Urinary bladder (tissue), 3 donors: ENCODE measurements at regions not wholly inside any gene's neighbourhood (a gene's known extent, or its start where the extent isn't known, plus 50 kb on each side); places are given as distances from the start of the nearest gene placed in this dataset.
"Not testable (repeated sequence)": the region's sequence is repeated elsewhere in the genome, so short reads cannot be mapped to it uniquely, and the experiment has no call there.

Experiments used
- DNase-seq: peaks from one replicate; pipeline ENCODE4 v3.0.0-alpha.2; 2015; ENCODE audit errors: extremely low spot score
- H3K27ac ChIP-seq: one replicate; pipeline ENCODE4 v1.5.1; 2013; ENCODE audit warnings: low read depth, mild to moderate bottlenecking, moderate library complexity
- H3K36me3 ChIP-seq: one replicate; pipeline ENCODE4 v1.6.1; 2013; ENCODE audit warnings: mild to moderate bottlenecking, moderate library complexity; ENCODE audit not compliant: insufficient read depth
- H3K4me1 ChIP-seq: one replicate; pipeline ENCODE4 v1.6.1; 2013; ENCODE audit warnings: mild to moderate bottlenecking, moderate library complexity; ENCODE audit not compliant: insufficient read depth
- H3K4me3 ChIP-seq: one replicate; pipeline ENCODE4 v1.5.1; 2013; ENCODE audit warnings: low read depth, low read length
- WGBS: extraction: QIAGEN DNeasy Blood & Tissue Kit; methylation state at CpG from one replicate; pipeline ENCODE4 v1.1.7; 2013; 5-methylcytosine and 5-hydroxymethylcytosine counted together
- donor health status: healthy with polysubstance abuse.
- donor health status: healthy.

- Histone ChIP-seq H3K36me3 (no peaks in the 10 kb centered on the region), H3K27ac (no peak overlapping the region), H3K4me1 (no peaks in the 10 kb centered on the region), H3K4me3 (no peak overlapping the region)
- DNase-seq = no peak
- WGBS = 87% methylated on average over 3 of the region's 3 CpGs
Measured at GRCh38 chr14:66300886-66301285, 185.3 kb upstream of the CCDC196 start.

- H3K4me1 ChIP-seq = no peaks in the 10 kb centered on the region
- H3K4me3 ChIP-seq = no peak overlapping the region
- H3K27ac ChIP-seq = no peak overlapping the region
- no peak for DNase-seq
- no peaks in the 10 kb centered on the region for H3K36me3 ChIP-seq
Measured at GRCh38 chr14:66306101-66306500, 180.1 kb upstream of the CCDC196 start.

- Histone ChIP-seq H3K4me3 (no peak overlapping the region), H3K36me3 (no peaks in the 10 kb centered on the region), H3K4me1 (no peaks in the 10 kb centered on the region), H3K27ac (no peak overlapping the region)
- no peak for DNase-seq
- 60% methylated on average over 3 of the region's 3 CpGs for WGBS
Measured at GRCh38 chr14:66311058-66311457, 175.1 kb upstream of the CCDC196 start.

- WGBS = 60% methylated on average over 5 of the region's 5 CpGs
- DNase-seq = no peak
- Histone ChIP-seq H3K36me3 (no peaks in the 10 kb centered on the region), H3K4me3 (no peak overlapping the region), H3K27ac (no peak overlapping the region), H3K4me1 (no peaks in the 10 kb centered on the region)
Measured at GRCh38 chr14:66311990-66312389, 174.2 kb upstream of the CCDC196 start.

GRCh38 chr14:66312451-66312850, 173.7 kb upstream of the CCDC196 start:
- no peaks in the 10 kb centered on the region for H3K4me1 ChIP-seq
- DNase-seq = no peak
- H3K27ac ChIP-seq = no peak overlapping the region
- H3K36me3 ChIP-seq = no peaks in the 10 kb centered on the region
- WGBS = 67% methylated on average over 3 of the region's 3 CpGs
- no peak overlapping the region for H3K4me3 ChIP-seq

- H3K4me3 ChIP-seq = no peak overlapping the region
- no peaks in the 10 kb centered on the region for H3K4me1 ChIP-seq
- H3K27ac ChIP-seq = no peak overlapping the region
- no peaks in the 10 kb centered on the region for H3K36me3 ChIP-seq
- no peak for DNase-seq
- 38% methylated on average over 1 of the region's 1 CpG for WGBS
Measured at GRCh38 chr14:66315098-66315497, 171.1 kb upstream of the CCDC196 start.

GRCh38 chr14:66315548-66315947, 170.6 kb upstream of the CCDC196 start:
- no peak for DNase-seq
- H3K4me1 ChIP-seq = no peaks in the 10 kb centered on the region
- no peak overlapping the region for H3K27ac ChIP-seq
- no peaks in the 10 kb centered on the region for H3K36me3 ChIP-seq
- no peak overlapping the region for H3K4me3 ChIP-seq
- 48% methylated on average over 1 of the region's 1 CpG for WGBS

- H3K36me3 ChIP-seq = no peaks in the 10 kb centered on the region
- no peak overlapping the region for H3K27ac ChIP-seq
- H3K4me3 ChIP-seq = no peak overlapping the region
- no peak for DNase-seq
- no peaks in the 10 kb centered on the region for H3K4me1 ChIP-seq
- WGBS = 98% methylated on average over 1 of the region's 1 CpG
Measured at GRCh38 chr14:66322564-66322963, 163.6 kb upstream of the CCDC196 start.

- 84% methylated on average over 4 of the region's 4 CpGs for WGBS
- DNase-seq = no peak
- no peaks in the 10 kb centered on the region for H3K36me3 ChIP-seq
- H3K4me1 ChIP-seq = no peaks in the 10 kb centered on the region
- no peak overlapping the region for H3K27ac ChIP-seq
- no peak overlapping the region for H3K4me3 ChIP-seq
Measured at GRCh38 chr14:66330228-66330627, 155.9 kb upstream of the CCDC196 start.

GRCh38 chr14:66330916-66331315, 155.3 kb upstream of the CCDC196 start:
- Histone ChIP-seq H3K27ac (no peak overlapping the region), H3K4me1 (no peaks in the 10 kb centered on the region), H3K36me3 (no peaks in the 10 kb centered on the region), H3K4me3 (no peak overlapping the region)
- DNase-seq = no peak

- not testable (repeated sequence) for DNase-seq, H3K4me3 ChIP-seq, H3K4me1 ChIP-seq, H3K27ac ChIP-seq, H3K36me3 ChIP-seq
- WGBS = 81% methylated on average over 3 of the region's 3 CpGs
Measured at GRCh38 chr14:66333293-66333692, 152.9 kb upstream of the CCDC196 start.

GRCh38 chr14:66341239-66341638, 144.9 kb upstream of the CCDC196 start:
- H3K36me3 ChIP-seq = no peaks in the 10 kb centered on the region
- DNase-seq = no peak
- H3K4me3 ChIP-seq = no peak overlapping the region
- no peak overlapping the region for H3K27ac ChIP-seq
- no peaks in the 10 kb centered on the region for H3K4me1 ChIP-seq

- 73% methylated on average over 2 of the region's 2 CpGs for WGBS
- no peak overlapping the region for H3K4me3 ChIP-seq
- no peak for DNase-seq
- no peaks in the 10 kb centered on the region for H3K36me3 ChIP-seq
- no peaks in the 10 kb centered on the region for H3K4me1 ChIP-seq
- H3K27ac ChIP-seq = no peak overlapping the region
Measured at GRCh38 chr14:66345986-66346385, 140.2 kb upstream of the CCDC196 start.

- H3K4me3 ChIP-seq = no peak overlapping the region
- no peaks in the 10 kb centered on the region for H3K36me3 ChIP-seq
- WGBS = 76% methylated on average over 1 of the region's 1 CpG
- DNase-seq = no peak
- no peaks in the 10 kb centered on the region for H3K4me1 ChIP-seq
- H3K27ac ChIP-seq = no peak overlapping the region
Measured at GRCh38 chr14:66351310-66351709, 134.9 kb upstream of the CCDC196 start.

GRCh38 chr14:66359500-66359899, 126.7 kb upstream of the CCDC196 start:
- Histone ChIP-seq H3K27ac (no peak overlapping the region), H3K36me3 (no peaks in the 10 kb centered on the region), H3K4me1 (no peaks in the 10 kb centered on the region), H3K4me3 (no peak overlapping the region)
- under 1% methylated on average over 3 of the region's 3 CpGs for WGBS
- no peak for DNase-seq
